H9 (cell line): ENCODE measurements at regions not wholly inside any gene's neighbourhood (a gene's known extent, or its start where the extent isn't known, plus 50 kb on each side); places are given as distances from the start of the nearest gene placed in this dataset.
A peak's percentile ranks its signal among the peaks of the same experiment; 100 is the strongest.

Experiments used
- DNase-seq: peaks from one replicate; pipeline ENCODE4 v3.0.0-alpha.2; 2017
- H2AFZ ChIP-seq: one replicate; pipeline ENCODE4 v1.6.1; 2013; ENCODE audit warnings: mild to moderate bottlenecking, low read length, control low read depth, moderate library complexity
- H2AK5ac ChIP-seq: 2 replicates; pipeline ENCODE4 v1.6.1; 2013; ENCODE audit warnings: low read length, control low read depth, mixed read lengths; ENCODE audit not compliant: insufficient read length
- H2BK120ac ChIP-seq: one replicate; pipeline ENCODE4 v1.6.1; 2013; ENCODE audit warnings: low read depth, mild to moderate bottlenecking, low read length, control low read depth, inconsistent platforms; ENCODE audit not compliant: poor library complexity, severe bottlenecking
- H2BK12ac ChIP-seq: 2 replicates; pipeline ENCODE4 v1.6.1; 2013; ENCODE audit warnings: low read length, control low read depth, mixed read lengths, low read depth; ENCODE audit not compliant: insufficient read length
- H2BK15ac ChIP-seq: 2 replicates; pipeline ENCODE4 v1.6.1; 2013; ENCODE audit warnings: low read depth, low read length, control low read depth
- H2BK20ac ChIP-seq: one replicate; pipeline ENCODE4 v1.6.1; 2013; ENCODE audit warnings: low read depth, mild to moderate bottlenecking, low read length, control low read depth, inconsistent platforms; ENCODE audit not compliant: poor library complexity, severe bottlenecking
- H2BK5ac ChIP-seq: 2 replicates; pipeline ENCODE4 v1.6.1; 2013; ENCODE audit warnings: low read length, control low read depth, mixed read lengths; ENCODE audit not compliant: insufficient read length
- H3K14ac ChIP-seq: 2 replicates; pipeline ENCODE4 v1.6.1; 2013; ENCODE audit warnings: low read length, control low read depth; ENCODE audit not compliant: insufficient read depth
- H3K18ac ChIP-seq: 2 replicates; pipeline ENCODE4 v1.6.1; 2013; ENCODE audit warnings: low read depth, mild to moderate bottlenecking, mixed read lengths, low read length, control low read depth; ENCODE audit not compliant: insufficient read length
- H3K23ac ChIP-seq: 2 replicates; pipeline ENCODE4 v1.6.1; 2013; ENCODE audit warnings: low read length, control low read depth, mixed read lengths, low read depth; ENCODE audit not compliant: insufficient read length
- H3K23me2 ChIP-seq: 2 replicates; pipeline ENCODE4 v1.6.1; 2013; ENCODE audit warnings: low read depth, mild to moderate bottlenecking, mixed read lengths, low read length, control low read depth; ENCODE audit not compliant: insufficient read length, poor library complexity, severe bottlenecking
- H3K27ac ChIP-seq: 2 replicates; pipeline ENCODE4 v1.5.1; 2013; ENCODE audit warnings: low read length, control low read depth, mixed read lengths, low read depth; ENCODE audit not compliant: insufficient read length
- H3K27me3 ChIP-seq: 2 replicates; pipeline ENCODE4 v1.6.1; 2013; ENCODE audit warnings: low read length, control low read depth, inconsistent platforms; ENCODE audit not compliant: insufficient read depth
- H3K4ac ChIP-seq: 2 replicates; pipeline ENCODE4 v1.6.1; 2013; ENCODE audit warnings: low read depth, mild to moderate bottlenecking, control low read depth, inconsistent platforms, low read length, moderate library complexity
- H3K4me1 ChIP-seq: 2 replicates; pipeline ENCODE4 v1.6.1; 2013; ENCODE audit warnings: low read length, control low read depth, inconsistent platforms; ENCODE audit not compliant: insufficient read depth
- H3K4me2 ChIP-seq: 2 replicates; pipeline ENCODE4 v1.6.1; 2013; ENCODE audit warnings: low read length, control low read depth, mixed read lengths; ENCODE audit not compliant: insufficient read length, insufficient read depth
- H3K56ac ChIP-seq: 2 replicates; pipeline ENCODE4 v1.6.1; 2013; ENCODE audit warnings: low read depth, mild to moderate bottlenecking, mixed read lengths, low read length, control low read depth; ENCODE audit not compliant: insufficient read length
- H3K79me1 ChIP-seq: 2 replicates; pipeline ENCODE4 v1.6.1; 2013; ENCODE audit warnings: low read depth, mild to moderate bottlenecking, moderate library complexity, low read length, control low read depth, inconsistent platforms; ENCODE audit not compliant: insufficient read depth, poor library complexity, severe bottlenecking
- H3K79me2 ChIP-seq: 2 replicates; pipeline ENCODE4 v1.6.1; 2013; ENCODE audit warnings: low read length, control low read depth, inconsistent platforms; ENCODE audit not compliant: insufficient read depth
- H3K9ac ChIP-seq: 2 replicates; pipeline ENCODE4 v1.6.1; 2013; ENCODE audit warnings: low read length, control low read depth, mixed read lengths; ENCODE audit not compliant: insufficient read length; ENCODE audit errors: extremely low read depth
- H3K9me3 ChIP-seq: one replicate; pipeline ENCODE4 v1.6.1; 2013; ENCODE audit warnings: low read depth, low read length, inconsistent platforms; ENCODE audit not compliant: control insufficient read depth
- H3T11ph ChIP-seq: one replicate; pipeline ENCODE4 v1.6.1; 2013; ENCODE audit warnings: mild to moderate bottlenecking, low read length, control low read depth, inconsistent platforms
- H4K20me1 ChIP-seq: one replicate; pipeline ENCODE4 v1.6.1; 2013; ENCODE audit not compliant: control insufficient read depth, insufficient read length, insufficient read depth
- H4K5ac ChIP-seq: 2 replicates; pipeline ENCODE4 v1.6.1; 2013; ENCODE audit warnings: low read depth, mild to moderate bottlenecking, mixed read lengths, low read length, control low read depth; ENCODE audit not compliant: insufficient read length
- H4K8ac ChIP-seq: replicated peaks from 2 replicates; pipeline ENCODE4 v1.6.1; 2013; ENCODE audit warnings: low read length, control low read depth, mixed read lengths, low read depth; ENCODE audit not compliant: insufficient read length
- H4K91ac ChIP-seq: 2 replicates; pipeline ENCODE4 v1.6.1; 2013; ENCODE audit warnings: low read depth, mild to moderate bottlenecking, moderate library complexity, mixed read lengths, low read length, control low read depth; ENCODE audit not compliant: insufficient read length
- H3K27ac Mint-ChIP-seq, 3 experiments: 2 replicates in 2 of 3; 3 replicates in 1 of 3; pipeline ENCODE4 v1.8.0; 2020 to 2021; ENCODE audit warnings: mixed read lengths in 3 of 3, mild to moderate bottlenecking in 1 of 3, moderate library complexity in 1 of 3
- H3K27me3 Mint-ChIP-seq: 2 replicates; pipeline ENCODE4 v1.8.0; 2021; ENCODE audit warnings: low read depth, mild to moderate bottlenecking, moderate library complexity, mixed read lengths
- H3K36me3 Mint-ChIP-seq, 3 experiments: 2 replicates in 2 of 3; 3 replicates in 1 of 3; pipeline ENCODE4 v1.8.0; 2020 to 2021; ENCODE audit warnings: low read depth in 3 of 3, mixed read lengths in 3 of 3; ENCODE audit not compliant: insufficient read depth in 1 of 3
- H3K4me1 Mint-ChIP-seq, 2 experiments: 2 replicates each; pipeline ENCODE4 v1.8.0; 2020; ENCODE audit warnings: mixed read lengths in 2 of 2
- H3K4me3 Mint-ChIP-seq, 2 experiments: 2 replicates in 1 of 2; 3 replicates in 1 of 2; pipeline ENCODE4 v1.8.0; 2020 to 2021; ENCODE audit warnings: mild to moderate bottlenecking in 2 of 2, mixed read lengths in 2 of 2, moderate library complexity in 1 of 2
- H3K9me3 Mint-ChIP-seq, 2 experiments: 2 replicates in 1 of 2; 3 replicates in 1 of 2; pipeline ENCODE4 v1.8.0; 2020; ENCODE audit warnings: mild to moderate bottlenecking in 2 of 2, mixed read lengths in 2 of 2, moderate library complexity in 1 of 2
- CTCF ChIP-seq: fragments of 200-600 bp; sonication (generic); conservative IDR thresholded peaks from 3 replicates; pipeline ENCODE4 v1.8.0; 2021; ENCODE audit warnings: antibody characterized with exemption, mild to moderate bottlenecking
- WGBS: extraction: QIAGEN DNeasy Blood & Tissue Kit; methylation state at CpG from one replicate; pipeline ENCODE4 v1.1.7; 2013; ENCODE audit warnings: missing lambda C conversion rate, low lambda C conversion rate, mixed read lengths; ENCODE audit not compliant: insufficient read length; ENCODE audit errors: extremely low coverage; 5-methylcytosine and 5-hydroxymethylcytosine counted together

DNA sequence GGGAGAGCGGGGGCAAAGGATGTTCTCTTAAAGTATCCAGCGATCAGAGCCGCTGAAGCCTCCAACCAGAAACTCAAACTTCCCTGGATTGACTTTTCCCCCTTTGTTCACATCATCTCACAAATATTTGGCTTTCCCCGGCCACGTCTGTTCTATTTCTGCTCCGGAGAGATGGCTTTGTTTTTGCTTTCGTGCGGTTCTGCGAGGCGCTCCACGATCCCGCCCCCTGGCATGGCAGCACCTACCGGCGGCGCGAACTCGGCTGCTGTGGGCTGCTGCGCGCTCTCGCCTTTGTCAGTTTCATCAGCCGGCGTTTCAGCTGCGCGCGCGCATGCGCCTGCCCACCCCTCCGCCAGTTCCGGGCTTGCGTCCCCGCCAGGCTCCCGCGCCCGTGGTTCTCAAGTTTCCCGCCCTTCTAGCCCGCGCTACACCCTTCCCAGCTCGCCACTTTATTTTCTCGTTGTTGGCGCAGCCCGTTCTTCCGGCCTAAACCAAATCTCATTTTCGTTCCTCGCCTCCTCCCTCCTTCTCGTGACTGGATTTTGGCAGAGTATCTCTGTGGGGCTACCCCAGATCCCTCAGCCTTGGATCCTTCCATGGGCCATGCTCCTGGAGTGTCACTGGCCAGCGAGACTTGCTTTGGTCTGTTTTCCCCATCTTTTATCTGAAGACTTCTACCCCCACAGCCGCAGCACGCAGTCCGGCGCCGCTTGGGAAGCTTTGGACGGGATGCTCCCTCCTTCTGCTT lies 98.0 kb downstream of the INSIG2 start:
- H3K14ac ChIP-seq = peak overlapping the region; percentile 97
- H3K9ac ChIP-seq = peak overlapping the region; percentile 91
- H2BK20ac ChIP-seq = peak overlapping the region; percentile 95
- DNase-seq = peak; percentile 92
- WGBS = no CpG with 5 or more reads among the region's 52 CpGs
- H3K4ac ChIP-seq = peak overlapping the region; percentile 61; the same call in 1 of the 2 replicates
- no peak overlapping the region for H2BK5ac ChIP-seq
- peak overlapping the region; percentile 20 for H4K5ac ChIP-seq
- H3K27ac Mint-ChIP-seq = peak overlapping the region; percentile 96 to 99 (median 98)
- no peaks in the 10 kb centered on the region for H3K9me3 ChIP-seq
- H3K36me3 Mint-ChIP-seq = no peaks in the 10 kb centered on the region
- H3K27me3 ChIP-seq = no peaks in the 10 kb centered on the region
- H3T11ph ChIP-seq = no peak overlapping the region
- TF ChIP-seq CTCF = no peak
- no peak overlapping the region for H3K56ac ChIP-seq
- no peak overlapping the region for H4K8ac ChIP-seq
- no peaks in the 10 kb centered on the region for H3K79me1 ChIP-seq
- H3K27ac ChIP-seq = peak overlapping the region; percentile 22
- H2BK12ac ChIP-seq = no peak overlapping the region
- peak overlapping the region; percentile 98 for H3K4me2 ChIP-seq
- no peaks in the 10 kb centered on the region for H3K79me2 ChIP-seq
- 0 out of 2 replicates have a peak, but pooled peaks cover 4% of the 10 kb centered on the region for H3K4me1 ChIP-seq
- H2AK5ac ChIP-seq = no peak overlapping the region
- no peak overlapping the region for H3K23ac ChIP-seq
- H3K27me3 Mint-ChIP-seq = peaks cover 16% of the 10 kb centered on the region
- H4K20me1 ChIP-seq = no peaks in the 10 kb centered on the region
- H3K23me2 ChIP-seq = peaks cover 11% of the 10 kb centered on the region
- H2BK15ac ChIP-seq = no peak overlapping the region
- H2AFZ ChIP-seq = peak overlapping the region; percentile 78
- peak overlapping the region; percentile 78 for H4K91ac ChIP-seq
- H3K4me3 Mint-ChIP-seq = peak overlapping the region; percentile 84 to 93
- peak overlapping the region; percentile 94 for H3K18ac ChIP-seq
- H2BK120ac ChIP-seq = no peak overlapping the region
- H3K9me3 Mint-ChIP-seq = no peaks in the 10 kb centered on the region
- H3K4me1 Mint-ChIP-seq = peaks cover 21 to 38% of the 10 kb centered on the region in 2 experiments
